ENCODE measurements at regions not wholly inside any gene's neighbourhood (a gene's known extent, or its start where the extent isn't known, plus 50 kb on each side); places are given as distances from the start of the nearest gene placed in this dataset.

DNA sequence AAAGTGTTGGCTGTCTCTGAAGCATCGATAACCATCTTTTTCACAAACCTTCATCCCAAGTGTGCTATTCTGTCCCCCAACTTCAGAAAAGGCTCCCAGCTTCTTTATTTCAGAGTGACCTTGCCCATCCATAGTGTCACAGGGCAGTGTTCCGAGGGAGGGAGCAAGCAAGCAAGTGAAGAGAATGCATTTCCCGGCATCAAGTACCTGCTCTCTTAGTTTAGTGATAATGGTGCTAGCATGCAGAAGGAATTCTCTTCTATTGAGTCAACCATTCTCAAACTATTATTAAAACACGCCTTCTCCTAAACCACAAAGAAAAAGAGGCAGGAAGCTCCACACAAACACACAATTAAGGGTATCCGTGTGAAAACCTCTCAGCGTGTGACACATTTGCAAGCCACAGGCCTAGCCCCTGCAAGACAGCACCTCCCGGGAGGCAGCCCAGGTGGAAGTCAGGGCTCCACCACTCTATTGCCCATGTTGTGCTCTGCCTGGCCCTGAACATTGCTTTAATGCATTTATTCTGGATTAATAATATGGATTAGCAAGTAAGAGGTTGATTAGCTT lies 504.9 kb downstream of the GALR1 start:
- TF ChIP-seq, protein P1, sequence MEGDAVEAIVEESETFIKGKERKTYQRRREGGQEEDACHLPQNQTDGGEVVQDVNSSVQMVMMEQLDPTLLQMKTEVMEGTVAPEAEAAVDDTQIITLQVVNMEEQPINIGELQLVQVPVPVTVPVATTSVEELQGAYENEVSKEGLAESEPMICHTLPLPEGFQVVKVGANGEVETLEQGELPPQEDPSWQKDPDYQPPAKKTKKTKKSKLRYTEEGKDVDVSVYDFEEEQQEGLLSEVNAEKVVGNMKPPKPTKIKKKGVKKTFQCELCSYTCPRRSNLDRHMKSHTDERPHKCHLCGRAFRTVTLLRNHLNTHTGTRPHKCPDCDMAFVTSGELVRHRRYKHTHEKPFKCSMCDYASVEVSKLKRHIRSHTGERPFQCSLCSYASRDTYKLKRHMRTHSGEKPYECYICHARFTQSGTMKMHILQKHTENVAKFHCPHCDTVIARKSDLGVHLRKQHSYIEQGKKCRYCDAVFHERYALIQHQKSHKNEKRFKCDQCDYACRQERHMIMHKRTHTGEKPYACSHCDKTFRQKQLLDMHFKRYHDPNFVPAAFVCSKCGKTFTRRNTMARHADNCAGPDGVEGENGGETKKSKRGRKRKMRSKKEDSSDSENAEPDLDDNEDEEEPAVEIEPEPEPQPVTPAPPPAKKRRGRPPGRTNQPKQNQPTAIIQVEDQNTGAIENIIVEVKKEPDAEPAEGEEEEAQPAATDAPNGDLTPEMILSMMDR (conservative IDR thresholded peaks at IDR 0.05; ENCODE audit: low read depth, low read length), result no peak
- no peak for TF ChIP-seq EZH2 (IDR thresholded peaks at IDR 0.05; ENCODE audit: borderline replicate concordance, low read depth, low read length, poor library complexity, severe bottlenecking)
- Histone ChIP-seq H3K4me1 (ENCODE audit: insufficient read depth, low read length, poor library complexity, severe bottlenecking) (no peaks in the 10 kb centered on the region), H3K27me3 (replicated peaks; ENCODE audit: insufficient read depth, low read depth, low read length, poor library complexity) (no peaks in the 10 kb centered on the region), H3K9me3 (ENCODE audit: low read depth, low read length, poor library complexity, severe bottlenecking) (no peaks in the 10 kb centered on the region), H3K4me3 (ENCODE audit: low read depth, low read length, poor library complexity, severe bottlenecking) (no peak overlapping the region), H3K27ac (ENCODE audit: low read depth, low read length, poor library complexity, severe bottlenecking) (no peak overlapping the region), H3K36me3 (ENCODE audit: insufficient read depth, low read length, poor library complexity, severe bottlenecking) (no peaks in the 10 kb centered on the region)
- POLR2A ChIA-PET (ENCODE audit: low non-redundant PET), result no interaction called here
- intact Hi-C loops (cut with micrococcal nuclease; ENCODE audit: unreplicated experiment), result no loop called here
- BruUV-seq (replicated peaks), result no TSS peak
- DNase-seq (ENCODE audit: low spot score), result no peak
- CTCF ChIA-PET, result no interaction called here

DNA sequence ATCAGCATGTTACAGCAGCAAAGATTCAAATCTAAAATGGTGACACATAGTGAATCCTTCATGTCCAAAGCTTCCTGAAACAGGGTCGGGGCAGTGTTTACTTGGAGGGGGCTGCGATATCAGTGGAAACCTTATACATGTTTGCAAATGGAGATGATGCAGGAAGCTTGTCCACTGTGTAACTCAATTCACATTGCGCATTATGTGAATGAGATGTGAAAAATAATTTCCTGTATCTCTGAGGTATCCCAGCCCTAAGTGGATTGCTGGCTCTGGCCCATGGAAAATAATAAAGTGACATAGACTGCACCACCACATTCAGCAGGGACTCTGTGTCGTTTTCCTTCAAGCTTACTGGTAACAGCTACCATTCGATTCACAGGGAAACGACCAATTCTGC lies 505.5 kb downstream of the GALR1 start:
- TF ChIP-seq, protein P1 (conservative IDR thresholded peaks at IDR 0.05; ENCODE audit: low read depth, low read length), result no peak
- TF ChIP-seq EZH2 (IDR thresholded peaks at IDR 0.05; ENCODE audit: borderline replicate concordance, low read depth, low read length, poor library complexity, severe bottlenecking), result no peak
- BruUV-seq (replicated peaks), result no TSS peak
- Histone ChIP-seq H3K36me3 (ENCODE audit: insufficient read depth, low read length, poor library complexity, severe bottlenecking) (no peaks in the 10 kb centered on the region), H3K4me3 (ENCODE audit: low read depth, low read length, poor library complexity, severe bottlenecking) (no peak overlapping the region), H3K4me1 (ENCODE audit: insufficient read depth, low read length, poor library complexity, severe bottlenecking) (no peaks in the 10 kb centered on the region), H3K27ac (ENCODE audit: low read depth, low read length, poor library complexity, severe bottlenecking) (no peak overlapping the region), H3K27me3 (replicated peaks; ENCODE audit: insufficient read depth, low read depth, low read length, poor library complexity) (no peaks in the 10 kb centered on the region), H3K9me3 (ENCODE audit: low read depth, low read length, poor library complexity, severe bottlenecking) (no peaks in the 10 kb centered on the region)
- CTCF ChIA-PET, result no interaction called here
- POLR2A ChIA-PET (ENCODE audit: low non-redundant PET), result no interaction called here
- no peak for DNase-seq (ENCODE audit: low spot score)
- intact Hi-C loops (cut with micrococcal nuclease; ENCODE audit: unreplicated experiment), result no loop called here

DNA sequence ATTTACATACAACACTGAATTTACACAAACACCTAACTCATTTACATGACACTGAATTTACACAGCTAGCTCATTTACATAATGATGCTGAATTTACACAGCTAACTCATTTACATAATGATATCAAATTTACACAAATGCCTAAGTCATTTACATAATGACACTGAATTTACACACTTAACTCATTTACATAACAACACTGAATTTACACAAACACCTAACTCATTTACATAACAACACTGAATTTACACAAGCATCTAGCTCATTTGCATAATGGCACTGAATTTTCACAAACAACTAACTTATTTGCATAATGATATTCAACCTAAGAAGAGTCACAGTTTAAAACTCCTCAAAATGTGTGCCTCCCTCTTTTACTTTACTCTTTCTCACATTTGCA lies 511.7 kb downstream of the GALR1 start:
- TF ChIP-seq EZH2 (IDR thresholded peaks at IDR 0.05; ENCODE audit: borderline replicate concordance, low read depth, low read length, poor library complexity, severe bottlenecking), result no peak
- TF ChIP-seq, protein P1 (conservative IDR thresholded peaks at IDR 0.05; ENCODE audit: low read depth, low read length), result no peak
- ChIA-PET POLR2A (ENCODE audit: low non-redundant PET) (no interaction called here), CTCF (no interaction called here)
- Histone ChIP-seq H3K9me3 (ENCODE audit: low read depth, low read length, poor library complexity, severe bottlenecking) (no peaks in the 10 kb centered on the region), H3K4me3 (ENCODE audit: low read depth, low read length, poor library complexity, severe bottlenecking) (no peak overlapping the region), H3K4me1 (ENCODE audit: insufficient read depth, low read length, poor library complexity, severe bottlenecking) (no peaks in the 10 kb centered on the region), H3K36me3 (ENCODE audit: insufficient read depth, low read length, poor library complexity, severe bottlenecking) (no peaks in the 10 kb centered on the region), H3K27me3 (replicated peaks; ENCODE audit: insufficient read depth, low read depth, low read length, poor library complexity) (no peaks in the 10 kb centered on the region), H3K27ac (ENCODE audit: low read depth, low read length, poor library complexity, severe bottlenecking) (no peak overlapping the region)
- DNase-seq (ENCODE audit: low spot score), result no peak
- BruUV-seq (replicated peaks), result no TSS peak
- intact Hi-C loops (cut with micrococcal nuclease; ENCODE audit: unreplicated experiment), result no loop called here
